GM12872 (cell line): ENCODE measurements at regions not wholly inside any gene's neighbourhood (a gene's known extent, or its start where the extent isn't known, plus 50 kb on each side); places are given as distances from the start of the nearest gene placed in this dataset.

Source experiments
- CTCF ChIP-seq: IDR thresholded peaks from 3 replicates; pipeline ENCODE4 v1.5.1; 2011; ENCODE audit warnings: low read depth, mild to moderate bottlenecking, low read length, moderate library complexity; ENCODE audit not compliant: insufficient read depth

DNA sequence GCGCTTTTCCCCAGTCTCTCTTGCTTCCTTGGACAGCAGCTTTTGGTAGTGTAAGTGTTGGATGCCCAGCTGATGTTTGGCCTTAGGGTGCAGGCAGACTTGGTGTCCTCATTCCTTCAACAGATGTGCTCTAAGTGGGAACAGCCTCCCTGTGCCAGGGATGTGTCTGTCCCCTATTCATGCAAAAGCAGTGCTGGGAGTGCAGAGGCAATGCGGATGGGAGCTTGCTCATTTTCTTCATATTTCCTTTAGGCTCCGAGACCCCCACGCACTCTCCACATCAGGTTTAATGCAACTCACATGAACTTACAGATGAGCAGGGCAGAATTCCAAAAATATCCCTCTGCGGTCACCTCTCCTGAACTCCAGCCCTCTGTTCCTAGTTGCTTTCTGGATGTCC, 96.1 kb downstream of the IER5 start:
- no peak for TF ChIP-seq CTCF

DNA sequence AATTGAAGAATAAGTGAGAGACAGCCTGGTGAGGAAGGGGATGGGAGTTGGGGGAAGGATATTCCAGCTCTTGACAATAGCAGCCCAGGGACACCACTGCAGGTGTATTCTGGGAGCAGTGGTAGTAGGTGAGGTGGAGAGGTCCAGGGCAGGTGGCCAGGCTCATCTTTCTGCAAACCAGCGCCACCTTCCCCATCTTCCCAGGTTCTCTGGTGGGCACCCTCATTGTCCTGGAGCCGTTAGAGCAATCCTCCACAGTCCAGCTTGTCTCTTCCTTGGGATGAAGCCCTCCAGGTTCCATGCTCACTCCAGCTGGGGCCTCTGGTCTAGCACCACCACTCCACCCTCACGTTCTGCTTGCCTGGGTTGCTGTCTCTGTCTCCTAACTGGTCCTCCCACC, 97.0 kb downstream of the IER5 start:
- no peak for TF ChIP-seq CTCF

- TF ChIP-seq CTCF: no peak
Observed at GRCh38 chr1:181187337-181188126, 99.0 kb downstream of the IER5 start.

GRCh38 chr1:181189245-181189644, 100.7 kb downstream of the IER5 start:
- TF ChIP-seq CTCF: no peak

DNA sequence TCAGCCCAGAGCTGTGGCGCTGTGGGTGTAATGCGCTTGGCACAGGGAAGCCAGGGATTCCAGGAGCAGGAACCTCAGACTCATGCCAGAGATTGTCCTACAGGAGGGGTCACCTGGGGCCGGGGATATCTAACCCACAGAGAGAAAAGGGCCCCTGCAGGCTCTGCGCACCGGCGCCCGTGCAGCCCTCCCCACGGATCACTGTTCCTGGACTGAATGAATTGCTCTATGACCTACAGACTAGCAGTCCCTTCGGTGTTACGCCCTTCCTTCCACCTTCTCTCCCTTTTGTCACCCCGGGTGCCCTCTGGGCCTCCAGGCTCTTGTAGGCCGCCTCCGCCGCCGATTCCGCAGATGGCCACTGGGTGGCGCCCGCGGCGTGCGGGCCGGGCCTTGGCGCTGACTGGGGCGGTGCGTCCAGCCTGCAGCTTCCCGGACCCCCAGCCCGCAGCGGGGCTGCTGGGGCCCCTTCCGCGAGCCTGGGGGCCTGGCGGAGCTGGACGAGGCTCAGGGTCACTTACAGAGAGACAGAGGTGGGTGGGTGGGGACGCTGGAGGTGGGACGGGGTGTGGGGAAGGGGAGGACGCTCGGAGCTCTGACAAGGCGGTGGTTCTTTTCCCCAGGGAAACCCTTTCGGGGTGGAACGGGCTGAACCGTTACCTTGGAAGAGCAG, 101.3 kb downstream of the IER5 start:
- peak; percentile 99 for TF ChIP-seq CTCF

DNA sequence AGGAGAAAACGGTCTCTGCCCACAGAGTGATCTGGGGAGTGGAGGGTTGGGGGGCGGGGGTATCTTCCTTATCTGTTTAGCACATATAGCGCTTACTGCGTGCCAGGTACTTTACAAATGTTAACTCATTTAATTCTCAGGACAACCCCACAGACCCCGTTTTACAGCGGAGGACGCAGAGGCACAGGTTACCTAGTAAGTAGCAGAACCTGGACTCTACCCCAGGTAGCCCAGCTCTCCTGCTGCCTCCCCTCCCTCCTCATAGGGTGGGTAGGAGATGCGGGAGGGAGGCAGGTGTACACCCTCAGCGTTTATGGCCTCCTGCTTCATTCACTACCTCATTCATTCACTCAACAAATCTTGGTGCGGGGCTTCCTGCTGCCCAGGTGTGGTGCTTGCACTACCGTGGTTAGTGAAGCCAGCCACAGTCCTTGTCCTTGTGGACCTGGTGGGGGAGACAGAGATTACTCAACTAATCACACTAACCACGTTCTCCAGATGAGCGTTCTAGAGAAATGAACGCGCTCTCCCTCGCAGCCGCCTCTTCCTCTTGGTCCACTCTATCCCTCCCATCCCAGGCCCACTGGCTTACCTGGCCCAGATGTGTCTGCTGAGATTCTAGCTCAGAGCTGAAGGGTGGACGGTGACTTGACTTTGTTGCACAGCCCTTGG, 102.0 kb downstream of the IER5 start:
- peak; percentile 25; the same call in 1 of the 3 replicates for TF ChIP-seq CTCF

DNA sequence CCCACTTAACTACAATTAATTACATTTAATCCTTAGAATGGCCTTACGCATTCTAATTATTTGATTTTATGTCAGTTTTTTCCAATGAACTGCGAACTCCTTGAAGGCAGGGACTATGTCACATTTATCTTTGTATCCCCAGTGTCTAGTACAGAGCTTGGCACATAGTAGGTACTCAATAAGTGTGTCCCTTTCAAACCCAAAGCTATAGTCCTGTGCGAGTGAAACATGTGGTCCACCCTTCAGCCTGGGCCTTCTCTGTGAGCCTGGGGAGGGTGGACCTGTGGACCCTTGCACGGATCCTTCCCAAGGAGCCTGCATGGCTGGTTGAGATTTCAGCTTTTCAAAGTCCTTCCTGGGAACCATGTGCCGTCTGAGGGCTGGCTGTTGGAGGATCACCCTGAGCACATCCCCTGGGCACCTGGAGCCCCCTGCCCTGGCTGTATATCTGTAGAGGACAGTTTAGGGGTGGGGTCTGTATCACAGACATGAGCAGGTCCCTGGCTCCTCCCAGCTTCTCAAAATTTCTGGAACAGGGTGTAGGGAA, 103.1 kb downstream of the IER5 start:
- no peak for TF ChIP-seq CTCF
